HL-60 (cell line): ENCODE measurements at regions not wholly inside any gene's neighbourhood (a gene's known extent, or its start where the extent isn't known, plus 50 kb on each side); places are given as distances from the start of the nearest gene placed in this dataset.

Experiments
- DNase-seq, 2 experiments: peaks; one replicate each; pipeline ENCODE4 v3.0.0-alpha.2; 2010 to 2020; ENCODE audit warnings: low read depth in 1 of 2, low spot score in 1 of 2
- H3K27ac ChIP-seq: fragments of 250-450 bp; sonication (Bioruptor Pico); replicated peaks from 2 replicates; pipeline ENCODE4 v1.5.1; 2020; ENCODE audit warnings: mild to moderate bottlenecking, moderate library complexity
- H3K27me3 ChIP-seq: fragments of 250-450 bp; sonication (Bioruptor Pico); 2 replicates; pipeline ENCODE4 v1.5.1; 2021; ENCODE audit warnings: mild to moderate bottlenecking, moderate library complexity; ENCODE audit not compliant: insufficient read depth, poor library complexity, severe bottlenecking
- H3K4me3 ChIP-seq: replicated peaks from 2 replicates; pipeline ENCODE4 v1.5.1; 2011; ENCODE audit warnings: mild to moderate bottlenecking, control low read depth, low read length; ENCODE audit not compliant: insufficient read depth
- GABPA ChIP-seq: IDR thresholded peaks from 2 replicates; pipeline ENCODE4 v1.6.1; 2012; ENCODE audit warnings: low read depth
- POLR2AphosphoS5 ChIP-seq: IDR thresholded peaks from 2 replicates; pipeline ENCODE4 v1.6.1; 2012; ENCODE audit warnings: low read depth
- SPI1 ChIP-seq: IDR thresholded peaks from 2 replicates; pipeline ENCODE4 v1.6.1; 2012; ENCODE audit warnings: low read depth, mild to moderate bottlenecking, borderline replicate concordance
- TF ChIP-seq, protein P1 (sequence below): IDR thresholded peaks from one replicate; pipeline ENCODE4 v1.5.1; 2011; ENCODE audit warnings: low read length, control low read depth, inconsistent platforms; ENCODE audit not compliant: insufficient read depth
- TF ChIP-seq, protein P2 (sequence below): IDR thresholded peaks from 2 replicates; pipeline ENCODE4 v1.6.1; 2012; ENCODE audit warnings: low read depth; ENCODE audit not compliant: insufficient replicate concordance

DNA sequence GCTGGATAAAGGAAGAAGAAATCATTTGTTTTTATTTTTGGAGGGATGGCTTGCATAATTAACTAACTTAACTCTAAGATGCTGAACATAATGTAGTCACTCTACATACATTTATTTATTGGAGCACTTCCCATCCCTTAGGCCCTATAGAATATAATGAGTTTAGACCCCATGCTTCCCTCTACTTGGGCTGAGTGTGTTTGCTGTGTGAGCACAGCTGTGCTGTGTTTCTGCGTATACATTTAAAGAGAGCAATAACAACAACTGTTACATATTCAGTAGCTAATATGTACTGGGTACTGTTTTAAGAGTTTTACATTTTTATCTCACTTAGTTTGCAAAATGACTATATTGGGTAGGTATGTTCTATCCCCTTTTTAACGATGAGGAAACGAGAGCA lies 736.6 kb upstream of the NRSN1 start:
- no peak for TF ChIP-seq GABPA
- TF ChIP-seq, protein P1, sequence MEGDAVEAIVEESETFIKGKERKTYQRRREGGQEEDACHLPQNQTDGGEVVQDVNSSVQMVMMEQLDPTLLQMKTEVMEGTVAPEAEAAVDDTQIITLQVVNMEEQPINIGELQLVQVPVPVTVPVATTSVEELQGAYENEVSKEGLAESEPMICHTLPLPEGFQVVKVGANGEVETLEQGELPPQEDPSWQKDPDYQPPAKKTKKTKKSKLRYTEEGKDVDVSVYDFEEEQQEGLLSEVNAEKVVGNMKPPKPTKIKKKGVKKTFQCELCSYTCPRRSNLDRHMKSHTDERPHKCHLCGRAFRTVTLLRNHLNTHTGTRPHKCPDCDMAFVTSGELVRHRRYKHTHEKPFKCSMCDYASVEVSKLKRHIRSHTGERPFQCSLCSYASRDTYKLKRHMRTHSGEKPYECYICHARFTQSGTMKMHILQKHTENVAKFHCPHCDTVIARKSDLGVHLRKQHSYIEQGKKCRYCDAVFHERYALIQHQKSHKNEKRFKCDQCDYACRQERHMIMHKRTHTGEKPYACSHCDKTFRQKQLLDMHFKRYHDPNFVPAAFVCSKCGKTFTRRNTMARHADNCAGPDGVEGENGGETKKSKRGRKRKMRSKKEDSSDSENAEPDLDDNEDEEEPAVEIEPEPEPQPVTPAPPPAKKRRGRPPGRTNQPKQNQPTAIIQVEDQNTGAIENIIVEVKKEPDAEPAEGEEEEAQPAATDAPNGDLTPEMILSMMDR = no peak
- TF ChIP-seq, protein P2, sequence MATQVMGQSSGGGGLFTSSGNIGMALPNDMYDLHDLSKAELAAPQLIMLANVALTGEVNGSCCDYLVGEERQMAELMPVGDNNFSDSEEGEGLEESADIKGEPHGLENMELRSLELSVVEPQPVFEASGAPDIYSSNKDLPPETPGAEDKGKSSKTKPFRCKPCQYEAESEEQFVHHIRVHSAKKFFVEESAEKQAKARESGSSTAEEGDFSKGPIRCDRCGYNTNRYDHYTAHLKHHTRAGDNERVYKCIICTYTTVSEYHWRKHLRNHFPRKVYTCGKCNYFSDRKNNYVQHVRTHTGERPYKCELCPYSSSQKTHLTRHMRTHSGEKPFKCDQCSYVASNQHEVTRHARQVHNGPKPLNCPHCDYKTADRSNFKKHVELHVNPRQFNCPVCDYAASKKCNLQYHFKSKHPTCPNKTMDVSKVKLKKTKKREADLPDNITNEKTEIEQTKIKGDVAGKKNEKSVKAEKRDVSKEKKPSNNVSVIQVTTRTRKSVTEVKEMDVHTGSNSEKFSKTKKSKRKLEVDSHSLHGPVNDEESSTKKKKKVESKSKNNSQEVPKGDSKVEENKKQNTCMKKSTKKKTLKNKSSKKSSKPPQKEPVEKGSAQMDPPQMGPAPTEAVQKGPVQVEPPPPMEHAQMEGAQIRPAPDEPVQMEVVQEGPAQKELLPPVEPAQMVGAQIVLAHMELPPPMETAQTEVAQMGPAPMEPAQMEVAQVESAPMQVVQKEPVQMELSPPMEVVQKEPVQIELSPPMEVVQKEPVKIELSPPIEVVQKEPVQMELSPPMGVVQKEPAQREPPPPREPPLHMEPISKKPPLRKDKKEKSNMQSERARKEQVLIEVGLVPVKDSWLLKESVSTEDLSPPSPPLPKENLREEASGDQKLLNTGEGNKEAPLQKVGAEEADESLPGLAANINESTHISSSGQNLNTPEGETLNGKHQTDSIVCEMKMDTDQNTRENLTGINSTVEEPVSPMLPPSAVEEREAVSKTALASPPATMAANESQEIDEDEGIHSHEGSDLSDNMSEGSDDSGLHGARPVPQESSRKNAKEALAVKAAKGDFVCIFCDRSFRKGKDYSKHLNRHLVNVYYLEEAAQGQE = no peak
- TF ChIP-seq POLR2AphosphoS5 = no peak
- TF ChIP-seq SPI1 = no peak
- H3K27me3 ChIP-seq = no peaks in the 10 kb centered on the region
- no peak overlapping the region for H3K27ac ChIP-seq
- DNase-seq = no peak
- H3K4me3 ChIP-seq = no peak overlapping the region

DNA sequence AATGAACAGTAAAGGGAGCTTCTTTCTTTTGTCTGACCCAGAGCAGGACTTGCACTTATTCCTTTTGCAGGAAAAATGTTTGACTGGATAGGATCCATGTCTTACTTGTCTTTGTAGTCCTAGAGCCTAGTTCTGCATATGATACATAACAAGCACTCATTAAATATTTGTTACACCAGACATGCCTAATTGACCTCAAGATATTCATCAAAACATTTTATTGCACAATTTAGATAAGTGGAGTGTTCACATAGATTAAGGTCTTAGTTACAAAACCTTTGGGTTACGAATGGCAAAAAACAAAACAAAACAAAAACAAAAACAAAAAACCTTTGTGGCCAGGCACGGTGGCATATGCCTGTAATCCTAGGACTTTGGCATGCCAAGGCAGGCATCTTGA lies 735.8 kb upstream of the NRSN1 start:
- TF ChIP-seq GABPA = no peak
- TF ChIP-seq POLR2AphosphoS5 = no peak
- TF ChIP-seq, protein P2 = no peak
- no peak for TF ChIP-seq SPI1
- TF ChIP-seq, protein P1 = no peak
- H3K27ac ChIP-seq = no peak overlapping the region
- DNase-seq = no peak

DNA sequence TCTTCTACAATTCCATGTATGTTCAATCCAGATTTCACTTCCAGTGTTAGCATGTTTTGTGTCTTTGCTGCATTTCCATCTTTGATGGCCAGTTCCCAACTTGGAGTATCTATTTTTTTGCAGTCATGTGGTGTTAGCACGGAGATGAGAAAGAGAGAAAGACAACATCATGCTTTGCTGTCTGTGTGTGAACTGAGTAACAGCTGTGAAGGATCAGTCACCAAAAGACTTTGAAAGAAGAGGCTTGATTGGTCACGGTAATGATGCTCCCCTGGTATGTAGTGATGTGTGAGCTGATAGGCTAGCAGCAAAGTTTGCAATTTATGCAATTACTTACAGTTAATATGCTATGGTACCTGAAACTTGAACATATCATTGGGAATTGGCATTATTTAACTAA lies 731.3 kb upstream of the NRSN1 start:
- Histone ChIP-seq H3K27me3 (no peaks in the 10 kb centered on the region), H3K4me3 (no peak overlapping the region), H3K27ac (no peak overlapping the region)
- DNase-seq = no peak
- TF ChIP-seq GABPA (no peak), POLR2AphosphoS5 (no peak), SPI1 (no peak)
- TF ChIP-seq, protein P1 = no peak
- TF ChIP-seq, protein P2 = no peak

More for the DNA sequence above, 735.8 kb upstream of the NRSN1 start:
- no peak overlapping the region for H3K4me3 ChIP-seq
- H3K27me3 ChIP-seq = no peaks in the 10 kb centered on the region
